Lung (tissue), 9 donors: ENCODE measurements at regions not wholly inside any gene's neighbourhood (a gene's known extent, or its start where the extent isn't known, plus 50 kb on each side); places are given as distances from the start of the nearest gene placed in this dataset.
"Not testable (repeated sequence)": the region's sequence is repeated elsewhere in the genome, so short reads cannot be mapped to it uniquely, and the experiment has no call there.

Experiments
- ATAC-seq: fragments of 200-7000 bp; cut with Tn5 transposase; one replicate; pipeline ENCODE4 v1.9.1; 2020; ENCODE audit warnings: moderate number of reproducible peaks; ENCODE audit not compliant: insufficient read depth, low FRiP score
- DNase-seq, 3 donors: peaks; one replicate each; pipeline ENCODE4 v3.0.0-alpha.2; 2013 to 2017
- H3K27ac ChIP-seq, 2 donors: one replicate each; pipeline ENCODE4 v1.5.1; 2013; ENCODE audit warnings: mild to moderate bottlenecking in 2 of 2, moderate library complexity in 2 of 2, control low read depth in 1 of 2, inconsistent platforms in 1 of 2, low read depth in 1 of 2, low read length in 1 of 2
- H3K27me3 ChIP-seq, 3 donors: one replicate each; pipeline ENCODE4 v1.5.1; 2013; ENCODE audit warnings: low read length in 2 of 3; ENCODE audit not compliant: control insufficient read depth in 3 of 3, insufficient read depth in 3 of 3
- H3K36me3 ChIP-seq, 4 donors: one replicate each; pipeline ENCODE4 v1.5.1; 2013; ENCODE audit warnings: low read length in 4 of 4, mild to moderate bottlenecking in 1 of 4, moderate library complexity in 1 of 4; ENCODE audit not compliant: control insufficient read depth in 4 of 4, insufficient read depth in 4 of 4
- H3K4me1 ChIP-seq, 5 donors: one replicate each; pipeline ENCODE4 v1.5.1; 2013; ENCODE audit warnings: low read length in 5 of 5, mild to moderate bottlenecking in 2 of 5, moderate library complexity in 1 of 5; ENCODE audit not compliant: control insufficient read depth in 5 of 5, insufficient read depth in 5 of 5
- H3K4me3 ChIP-seq: one replicate; pipeline ENCODE4 v1.5.1; 2013; ENCODE audit warnings: mild to moderate bottlenecking, control low read depth, moderate library complexity
- H3K9ac ChIP-seq, 2 donors: one replicate each; pipeline ENCODE4 v1.5.1; 2013; ENCODE audit warnings: low read length in 2 of 2, control low read depth in 1 of 2; ENCODE audit not compliant: insufficient read depth in 1 of 2
- H3K9me3 ChIP-seq, 4 donors: one replicate each; pipeline ENCODE4 v1.5.1; 2013; ENCODE audit warnings: low read length in 3 of 4, mild to moderate bottlenecking in 1 of 4, moderate library complexity in 1 of 4; ENCODE audit not compliant: control insufficient read depth in 4 of 4, insufficient read depth in 3 of 4
- WGBS, 2 donors: extraction: QIAGEN DNeasy Blood & Tissue Kit; methylation state at CpG; one replicate each; pipeline ENCODE4 v1.1.7; 2013; 5-methylcytosine and 5-hydroxymethylcytosine counted together
- donor health status: Bipolar disorder and iron deficiency.
- donor health status: healthy.
- donor health status: DM: yes; HTN: yes; CAD: no.

- not testable (repeated sequence) for ATAC-seq, H3K27me3 ChIP-seq
- no CpG with 5 or more reads among the region's 1 CpG for WGBS, 2 donors
Measured at GRCh38 chr14:19304442-19304841, 129.7 kb downstream of the POTEG start.

GRCh38 chr14:19304918-19305317 is 129.2 kb downstream of the POTEG start:
- not testable (repeated sequence) for DNase-seq, H3K4me3 ChIP-seq, ATAC-seq, H3K9ac ChIP-seq, H3K36me3 ChIP-seq, H3K4me1 ChIP-seq, H3K27me3 ChIP-seq, H3K9me3 ChIP-seq, H3K27ac ChIP-seq
- 51 to 55% methylated on average over 1 of the region's 2 CpGs for WGBS, 2 donors

More at GRCh38 chr14:19304442-19304841, 129.7 kb downstream of the POTEG start:
- H3K36me3 ChIP-seq, DNase-seq, H3K27ac ChIP-seq, H3K4me3 ChIP-seq, H3K9ac ChIP-seq, H3K4me1 ChIP-seq, H3K9me3 ChIP-seq: not testable (repeated sequence)

GRCh38 chr14:19305776-19306175 is 128.4 kb downstream of the POTEG start:
- DNase-seq, H3K4me1 ChIP-seq, H3K27me3 ChIP-seq, H3K4me3 ChIP-seq, H3K9me3 ChIP-seq, ATAC-seq, H3K27ac ChIP-seq, H3K9ac ChIP-seq, H3K36me3 ChIP-seq: not testable (repeated sequence)
- WGBS, 2 donors = 58 to 76% methylated on average over 1 of the region's 3 CpGs

GRCh38 chr14:19306405-19306804 is 127.7 kb downstream of the POTEG start:
- H3K27me3 ChIP-seq, H3K36me3 ChIP-seq, ATAC-seq, H3K9me3 ChIP-seq, H3K9ac ChIP-seq, H3K4me1 ChIP-seq, H3K27ac ChIP-seq, H3K4me3 ChIP-seq, DNase-seq: not testable (repeated sequence)
- no CpG with 5 or more reads among the region's 5 CpGs for WGBS, 2 donors

- not testable (repeated sequence) for H3K27me3 ChIP-seq, H3K4me1 ChIP-seq, H3K27ac ChIP-seq, H3K4me3 ChIP-seq, H3K9me3 ChIP-seq, DNase-seq, H3K9ac ChIP-seq, ATAC-seq, H3K36me3 ChIP-seq
- WGBS, 2 donors = 20% methylated on average over 1 of the region's 1 CpG; no CpG with 5 or more reads in 1 of the 2 donors
Measured at GRCh38 chr14:19311023-19311422, 123.1 kb downstream of the POTEG start.

- no CpG with 5 or more reads among the region's 3 CpGs for WGBS, 2 donors
- not testable (repeated sequence) for H3K27ac ChIP-seq, H3K9ac ChIP-seq, DNase-seq, H3K9me3 ChIP-seq, ATAC-seq, H3K4me3 ChIP-seq, H3K36me3 ChIP-seq, H3K27me3 ChIP-seq, H3K4me1 ChIP-seq
Measured at GRCh38 chr14:19330678-19331077, 103.5 kb downstream of the POTEG start.

GRCh38 chr14:19337232-19338059 is 96.7 kb downstream of the POTEG start:
- DNase-seq, H3K9ac ChIP-seq, H3K27ac ChIP-seq, H3K4me1 ChIP-seq, H3K36me3 ChIP-seq, H3K9me3 ChIP-seq, H3K27me3 ChIP-seq, ATAC-seq, H3K4me3 ChIP-seq: not testable (repeated sequence)
- WGBS, 2 donors = 59 to 100% methylated on average over 2 to 6 of the region's 49 CpGs

- not testable (repeated sequence) for H3K9me3 ChIP-seq, H3K4me1 ChIP-seq, ATAC-seq, H3K4me3 ChIP-seq, H3K36me3 ChIP-seq, H3K27ac ChIP-seq, DNase-seq, H3K27me3 ChIP-seq, H3K9ac ChIP-seq
- WGBS, 2 donors = no CpG with 5 or more reads among the region's 11 CpGs
Measured at GRCh38 chr14:19338060-19338372, 96.1 kb downstream of the POTEG start.
